GM19035 (cell line): ENCODE measurements at regions not wholly inside any gene's neighbourhood (a gene's known extent, or its start where the extent isn't known, plus 50 kb on each side); places are given as distances from the start of the nearest gene placed in this dataset.

ENCODE experiments used
- ATAC-seq: cut with Tn5 transposase; IDR thresholded peaks from one replicate; pipeline ENCODE4 v1.9.1; 2021; ENCODE audit not compliant: unreplicated experiment

GRCh38 chr9:107693625-107694326 lies 204.2 kb upstream of the KLF4 start:
- no peak for ATAC-seq

- no peak for ATAC-seq
Observed at GRCh38 chr9:107691664-107692063, 202.1 kb upstream of the KLF4 start.

- ATAC-seq = no peak
Observed at GRCh38 chr9:107690021-107690420, 200.5 kb upstream of the KLF4 start.

GRCh38 chr9:107688728-107689127 lies 199.2 kb upstream of the KLF4 start:
- no peak for ATAC-seq

GRCh38 chr9:107685901-107686300 lies 196.3 kb upstream of the KLF4 start:
- ATAC-seq = no peak

GRCh38 chr9:107685376-107685775 lies 195.8 kb upstream of the KLF4 start:
- ATAC-seq = no peak

GRCh38 chr9:107684224-107684623 lies 194.7 kb upstream of the KLF4 start:
- ATAC-seq = no peak

- no peak for ATAC-seq
Observed at GRCh38 chr9:107683566-107683965, 194.0 kb upstream of the KLF4 start.

GRCh38 chr9:107681988-107682387 lies 192.4 kb upstream of the KLF4 start:
- ATAC-seq = no peak

- no peak for ATAC-seq
Observed at GRCh38 chr9:107675351-107676259, 186.0 kb upstream of the KLF4 start.

- ATAC-seq = no peak
Observed at GRCh38 chr9:107674721-107675277, 185.2 kb upstream of the KLF4 start.

- no peak for ATAC-seq
Observed at GRCh38 chr9:107673861-107674720, 184.5 kb upstream of the KLF4 start.

GRCh38 chr9:107671588-107671987 lies 182.0 kb upstream of the KLF4 start:
- ATAC-seq = no peak

GRCh38 chr9:107669422-107669821 lies 179.9 kb upstream of the KLF4 start:
- no peak for ATAC-seq

GRCh38 chr9:107667231-107668070 lies 177.9 kb upstream of the KLF4 start:
- no peak for ATAC-seq

GRCh38 chr9:107665057-107665456 lies 175.5 kb upstream of the KLF4 start:
- ATAC-seq = no peak

- no peak for ATAC-seq
Observed at GRCh38 chr9:107660976-107661375, 171.4 kb upstream of the KLF4 start.

- ATAC-seq = no peak
Observed at GRCh38 chr9:107653263-107653821, 163.8 kb upstream of the KLF4 start.

GRCh38 chr9:107650995-107651394 lies 161.4 kb upstream of the KLF4 start:
- ATAC-seq = no peak

- no peak for ATAC-seq
Observed at GRCh38 chr9:107650321-107650720, 160.8 kb upstream of the KLF4 start.
